ENCODE measurements at regions not wholly inside any gene's neighbourhood (a gene's known extent, or its start where the extent isn't known, plus 50 kb on each side); places are given as distances from the start of the nearest gene placed in this dataset.

- TF ChIP-seq POLR2A (IDR thresholded peaks at IDR 0.05) (no peak), CTCF (IDR thresholded peaks at IDR 0.05) (no peak), POLR2AphosphoS5 (IDR thresholded peaks at IDR 0.05) (no peak), EP300 (IDR thresholded peaks at IDR 0.05) (no peak)
Measured at GRCh38 chr12:90253136-90253535, 544.5 kb upstream of the ATP2B1 start.

Data from gastroesophageal sphincter (tissue), 3 donors.